OCI-LY7 (cell line): ENCODE measurements at regions not wholly inside any gene's neighbourhood (a gene's known extent, or its start where the extent isn't known, plus 50 kb on each side); places are given as distances from the start of the nearest gene placed in this dataset.

ENCODE experiments used
- BruUV-seq: library from RNA; stranded (reverse); fragments of 400-500 nt; replicated peaks from 2 replicates; lab custom pipeline; 2021; lab: Mats Ljungman, UMichigan
- CTCF ChIA-PET: fragments of 300-600 bp; sonication (Branson Sonifier 250); formaldehyde crosslinking; loops from one replicate; lab custom pipeline; 2022; ENCODE audit warnings: antibody characterized with exemption; ENCODE audit not compliant: unreplicated experiment; lab: Charles Lee
- POLR2A ChIA-PET: fragments of 300-600 bp; sonication (Branson Sonifier 250); formaldehyde crosslinking; loops from one replicate; lab custom pipeline; 2022; ENCODE audit warnings: antibody characterized with exemption; lab: Charles Lee
- DNase-seq: peaks from one replicate; pipeline ENCODE4 v3.0.0-alpha.2; 2015; ENCODE audit warnings: low spot score
- H2AFZ ChIP-seq: fragments of 200-600 bp; sonication (generic), shearing (Covaris generic); 2 replicates; pipeline ENCODE4 v1.6.1; 2014; ENCODE audit warnings: mild to moderate bottlenecking, antibody characterized with exemption, low read length, moderate library complexity
- H3K27ac ChIP-seq: fragments of 200-600 bp; sonication (generic); 2 replicates; pipeline ENCODE4 v1.5.1; 2014; ENCODE audit warnings: mixed run types, low read depth, mild to moderate bottlenecking, moderate library complexity, low read length, inconsistent platforms; ENCODE audit not compliant: poor library complexity, severe bottlenecking
- H3K36me3 ChIP-seq: fragments of 200-600 bp; sonication (generic); 2 replicates; pipeline ENCODE4 v1.6.1; 2014; ENCODE audit warnings: mild to moderate bottlenecking, antibody characterized with exemption, low read length, moderate library complexity, mixed read lengths; ENCODE audit not compliant: insufficient read depth
- H3K4me1 ChIP-seq: fragments of 200-600 bp; sonication (generic); 2 replicates; pipeline ENCODE4 v1.5.1; 2014; ENCODE audit warnings: mild to moderate bottlenecking, low read length; ENCODE audit not compliant: insufficient read depth, poor library complexity, severe bottlenecking
- H3K4me2 ChIP-seq: fragments of 200-600 bp; sonication (generic); 2 replicates; pipeline ENCODE4 v1.6.1; 2014; ENCODE audit warnings: mild to moderate bottlenecking, low read length
- H3K4me3 ChIP-seq: fragments of 200-600 bp; sonication (generic); 2 replicates; pipeline ENCODE4 v1.5.1; 2014; ENCODE audit warnings: mild to moderate bottlenecking, low read depth, low read length; ENCODE audit not compliant: poor library complexity, severe bottlenecking
- H3K79me2 ChIP-seq: fragments of 200-600 bp; sonication (generic); 2 replicates; pipeline ENCODE4 v1.6.1; 2016; ENCODE audit warnings: low read depth, mild to moderate bottlenecking, low read length, moderate library complexity, mixed read lengths; ENCODE audit not compliant: insufficient read depth
- H3K9me2 ChIP-seq: fragments of 200-600 bp; sonication (generic); 2 replicates; pipeline ENCODE4 v1.6.1; 2016; ENCODE audit warnings: mild to moderate bottlenecking, low read length, mixed read lengths; ENCODE audit not compliant: insufficient read depth
- H3K9me3 ChIP-seq: fragments of 200-600 bp; sonication (generic); 2 replicates; pipeline ENCODE4 v1.6.1; 2014; ENCODE audit warnings: mild to moderate bottlenecking, mixed run types, low read length, mixed read lengths
- H4K20me1 ChIP-seq: fragments of 200-600 bp; sonication (generic); 2 replicates; pipeline ENCODE4 v1.6.1; 2014; ENCODE audit warnings: mild to moderate bottlenecking, antibody characterized with exemption, low read length, moderate library complexity, mixed read lengths; ENCODE audit not compliant: insufficient read depth
- CTCF ChIP-seq: fragments of 200-600 bp; sonication (generic); conservative IDR thresholded peaks from 2 replicates; pipeline ENCODE4 v1.5.1; 2014; ENCODE audit warnings: mild to moderate bottlenecking, antibody characterized with exemption, low read length, moderate library complexity, mixed read lengths
- EZH2phosphoT487 ChIP-seq: fragments of 200-600 bp; sonication (generic); IDR thresholded peaks from 2 replicates; pipeline ENCODE4 v1.6.1; 2018; ENCODE audit warnings: low read depth, borderline replicate concordance, mild to moderate bottlenecking, mixed run types, antibody characterized with exemption, low read length, moderate library complexity, mixed read lengths
- intact Hi-C: fragments of 100-400 bp; cut with micrococcal nuclease; formaldehyde crosslinking; loops from one replicate; pipeline ENCODE4 v1.10.0; 2022; ENCODE audit not compliant: unreplicated experiment

DNA sequence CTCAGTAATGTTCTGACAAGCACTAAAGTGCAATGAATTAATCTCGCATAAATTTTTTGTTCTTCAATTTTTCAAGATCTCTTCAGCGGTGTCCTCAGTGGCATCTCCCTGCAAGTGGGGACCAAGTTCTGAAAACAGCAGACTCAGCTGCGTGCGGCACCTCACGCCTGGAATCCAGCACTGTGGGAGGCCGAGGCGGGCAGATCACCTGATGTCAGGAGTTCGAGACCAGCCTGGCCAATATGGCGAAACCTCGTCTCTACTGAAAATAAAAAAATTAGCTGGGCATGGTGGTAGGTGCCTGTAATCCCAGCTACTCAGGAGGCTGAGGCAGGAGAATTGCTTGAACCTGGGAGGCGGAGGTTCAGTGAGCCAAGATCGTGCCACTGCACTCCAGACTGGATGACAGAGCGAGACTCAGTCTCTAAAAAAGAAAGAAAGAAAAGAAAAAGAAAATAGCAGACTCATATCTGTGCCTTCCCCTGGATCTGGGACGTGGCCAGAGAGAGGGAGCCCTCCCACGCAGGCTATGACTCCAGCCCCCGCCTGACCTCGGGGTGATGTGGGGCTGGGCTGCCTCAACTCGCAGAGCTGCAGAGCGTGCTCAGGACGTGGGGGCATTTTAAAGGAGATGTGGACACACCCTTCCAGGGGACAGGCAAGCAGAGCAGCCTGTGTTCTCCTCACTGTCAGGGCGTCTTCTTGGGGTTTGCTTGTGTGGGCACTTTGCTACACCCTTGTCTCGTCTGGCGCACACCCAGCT is 346.6 kb downstream of the BRD1 start:
- no peak for TF ChIP-seq EZH2phosphoT487
- TF ChIP-seq CTCF: no peak
- no peak overlapping the region for H3K4me2 ChIP-seq
- H3K79me2 ChIP-seq: no peaks in the 10 kb centered on the region
- H2AFZ ChIP-seq: no peak overlapping the region
- POLR2A ChIA-PET: no interaction called here
- BruUV-seq: no TSS peak
- H3K36me3 ChIP-seq: no peaks in the 10 kb centered on the region
- H3K4me3 ChIP-seq: no peak overlapping the region
- DNase-seq: no peak
- CTCF ChIA-PET: no interaction called here
- H4K20me1 ChIP-seq: no peaks in the 10 kb centered on the region
- H3K9me3 ChIP-seq: no peaks in the 10 kb centered on the region
- no peak overlapping the region for H3K27ac ChIP-seq
- H3K4me1 ChIP-seq: peaks cover 5% of the 10 kb centered on the region
- intact Hi-C loops: no loop called here
- H3K9me2 ChIP-seq: no peaks in the 10 kb centered on the region

- H3K36me3 ChIP-seq: no peaks in the 10 kb centered on the region
- H3K9me3 ChIP-seq: no peaks in the 10 kb centered on the region
- no peak for DNase-seq
- H3K4me3 ChIP-seq: no peak overlapping the region
- no peaks in the 10 kb centered on the region for H3K79me2 ChIP-seq
- no peak overlapping the region for H2AFZ ChIP-seq
- CTCF ChIA-PET: no interaction called here
- H3K9me2 ChIP-seq: no peaks in the 10 kb centered on the region
- TF ChIP-seq CTCF: no peak
- TF ChIP-seq EZH2phosphoT487: no peak
- POLR2A ChIA-PET: no interaction called here
- H3K27ac ChIP-seq: no peak overlapping the region
- peaks cover 5% of the 10 kb centered on the region for H3K4me1 ChIP-seq
- intact Hi-C loops: no loop called here
- H4K20me1 ChIP-seq: no peaks in the 10 kb centered on the region
- no TSS peak for BruUV-seq
- no peak overlapping the region for H3K4me2 ChIP-seq
Observed at GRCh38 chr22:49480331-49480730, 347.3 kb downstream of the BRD1 start.

- Histone ChIP-seq H3K4me3 (no peak overlapping the region), H3K9me3 (no peaks in the 10 kb centered on the region), H3K4me1 (peaks cover 5% of the 10 kb centered on the region), H3K36me3 (no peaks in the 10 kb centered on the region), H3K79me2 (no peaks in the 10 kb centered on the region), H3K9me2 (no peaks in the 10 kb centered on the region), H3K27ac (no peak overlapping the region), H3K4me2 (no peak overlapping the region), H2AFZ (no peak overlapping the region), H4K20me1 (no peaks in the 10 kb centered on the region)
- no peak for DNase-seq
- ChIA-PET CTCF (no interaction called here), POLR2A (interaction anchor here (0.6 kb wide), 1 partner anchor 14 kb away, joined by 3 read pairs; no protein-coding TSS in a partner anchor)
- BruUV-seq: no TSS peak
- intact Hi-C loops: no loop called here
- TF ChIP-seq CTCF (no peak), EZH2phosphoT487 (no peak)
Observed at GRCh38 chr22:49479566-49479965, 348.1 kb downstream of the BRD1 start.
